Activated CD8-positive, alpha-beta memory T cell treated with anti-CD3 and anti-CD28 coated beads, Interleukin-2, amount 50 U/mL, for 4 hours (primary cell): ENCODE measurements at regions not wholly inside any gene's neighbourhood (a gene's known extent, or its start where the extent isn't known, plus 50 kb on each side); places are given as distances from the start of the nearest gene placed in this dataset.

Experiments used
- DNase-seq: peaks from one replicate; pipeline ENCODE4 v3.0.0-alpha.2; 2020

GRCh38 chr7:116083796-116084195, 53.2 kb upstream of the TFEC start:
- no peak for DNase-seq

DNA sequence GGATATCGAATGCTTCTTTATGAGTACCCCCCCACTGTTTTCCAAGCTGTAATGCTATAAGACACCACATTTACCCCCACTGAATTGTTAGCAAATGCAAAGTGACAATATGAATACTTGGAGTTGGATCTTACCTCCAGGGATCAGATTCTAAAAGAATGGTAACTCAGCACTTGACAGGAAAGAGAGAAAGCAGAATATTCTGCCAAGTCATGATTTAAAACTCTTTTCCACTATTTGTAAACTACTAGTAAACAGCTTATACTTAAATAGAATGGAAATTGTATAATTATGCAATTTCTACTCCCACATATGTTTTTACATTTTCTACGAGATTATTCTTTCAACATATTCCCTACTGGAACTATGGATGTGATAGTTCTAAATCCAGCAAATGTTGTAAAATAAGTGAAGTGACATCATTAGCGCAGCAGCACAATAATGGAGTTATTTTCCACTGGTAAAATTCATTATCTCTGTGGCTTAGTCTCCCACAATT, 56.0 kb upstream of the TFEC start:
- DNase-seq: no peak

- DNase-seq: no peak
Measured at GRCh38 chr7:116087291-116087690, 56.7 kb upstream of the TFEC start.

DNA sequence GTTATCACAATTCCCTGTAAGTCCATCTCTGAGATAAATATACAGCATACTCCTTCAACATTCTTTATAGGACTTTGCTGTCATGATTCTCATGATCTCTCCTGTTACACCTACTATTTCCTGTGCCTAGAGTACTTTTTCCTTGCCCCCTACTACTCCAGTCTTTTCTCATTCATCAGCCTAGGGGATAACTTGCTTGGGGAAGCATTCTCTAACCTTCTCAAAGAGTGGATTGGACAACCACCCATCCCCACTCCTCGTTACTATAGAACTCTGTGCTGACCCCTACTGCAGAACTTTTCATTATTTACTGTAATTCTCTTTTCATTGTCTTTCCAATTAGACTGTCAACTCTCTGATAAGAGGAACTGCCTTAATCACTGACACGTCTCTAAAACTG, 57.4 kb upstream of the TFEC start:
- DNase-seq: no peak

DNA sequence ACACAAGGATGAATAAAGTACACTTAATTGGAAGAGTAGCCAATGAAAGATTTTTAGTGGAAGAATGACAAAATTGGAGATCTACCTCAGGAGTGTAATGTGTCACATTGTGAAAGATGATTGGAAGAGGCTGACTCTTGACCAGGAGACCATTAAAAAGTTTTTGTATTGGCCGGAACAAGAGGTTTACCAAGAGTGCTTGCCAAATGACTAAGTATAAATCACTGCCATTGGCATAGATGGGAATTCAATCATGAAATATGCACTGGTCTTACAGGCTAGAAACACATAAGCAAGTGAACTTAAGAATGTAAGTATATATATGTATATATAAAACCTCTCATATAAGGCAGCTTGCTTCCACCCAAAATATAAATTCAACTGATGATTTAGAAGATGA, 58.7 kb upstream of the TFEC start:
- no peak for DNase-seq

GRCh38 chr7:116093516-116094301, 63.1 kb upstream of the TFEC start:
- no peak for DNase-seq

DNA sequence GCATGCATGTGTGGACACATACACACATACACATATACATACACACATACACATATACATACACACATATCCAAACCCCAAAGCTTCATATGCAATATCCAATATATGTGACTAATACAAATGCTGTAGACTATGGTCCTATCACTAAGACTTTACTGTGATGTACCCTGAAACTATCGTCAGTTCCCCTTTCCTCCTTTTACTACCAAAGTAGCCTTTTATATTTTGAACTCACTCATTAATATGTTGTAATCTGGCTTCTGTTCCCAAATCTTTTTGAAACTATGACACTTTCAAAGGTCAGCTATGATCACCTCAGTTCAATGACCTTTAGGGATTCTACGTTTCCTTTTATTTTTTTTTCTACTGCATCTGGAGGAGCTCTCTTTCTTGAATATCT, 64.8 kb upstream of the TFEC start:
- DNase-seq: no peak

DNA sequence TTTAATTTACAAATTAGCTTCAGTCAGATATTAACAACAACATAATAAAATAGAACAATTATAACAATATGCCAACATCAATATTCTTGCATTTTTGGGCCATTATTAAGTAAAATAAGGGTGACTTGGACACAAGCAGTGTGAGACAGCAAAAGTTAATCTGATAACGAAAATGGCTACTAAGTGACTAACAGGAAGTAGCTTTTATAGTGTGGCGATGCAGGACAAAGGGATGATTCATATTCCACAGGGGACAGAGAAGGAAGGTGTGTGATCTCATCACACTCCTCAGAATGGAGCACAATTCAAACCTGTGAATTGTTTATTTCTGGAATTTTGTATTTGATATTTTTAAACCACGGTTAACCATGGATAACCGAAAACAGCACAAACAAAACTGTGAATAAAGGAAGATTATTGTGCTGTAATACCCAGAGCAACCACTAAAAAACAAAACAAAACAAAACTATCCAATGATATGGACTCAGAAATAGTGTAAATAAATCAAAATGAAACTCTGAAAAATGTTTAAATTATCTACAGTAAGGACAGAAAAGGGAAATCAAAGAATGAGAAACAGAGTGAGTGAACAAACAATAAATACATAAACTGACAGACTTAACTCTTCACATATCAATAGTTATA, 66.9 kb upstream of the TFEC start:
- DNase-seq: no peak

- DNase-seq: no peak
Measured at GRCh38 chr7:116098175-116098574, 67.6 kb upstream of the TFEC start.

DNA sequence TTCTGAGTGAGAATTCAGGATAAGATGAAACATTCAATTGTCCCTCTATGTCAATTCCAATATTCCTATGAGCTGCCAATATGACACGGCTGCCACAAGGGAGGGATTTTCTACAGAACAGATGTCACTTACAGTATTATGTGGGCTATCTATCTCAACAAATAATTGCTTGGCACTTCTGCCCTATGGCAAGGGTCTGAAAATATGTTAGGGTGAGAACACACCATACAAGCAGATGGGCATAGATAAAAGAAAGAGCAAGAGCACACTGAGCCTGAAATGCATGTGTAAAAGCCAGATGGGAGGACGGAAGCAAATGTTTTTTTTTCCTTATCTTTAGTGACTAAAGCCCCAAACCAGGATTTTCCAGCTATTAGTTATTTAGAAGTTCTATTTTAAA, 70.1 kb upstream of the TFEC start:
- DNase-seq: no peak

DNA sequence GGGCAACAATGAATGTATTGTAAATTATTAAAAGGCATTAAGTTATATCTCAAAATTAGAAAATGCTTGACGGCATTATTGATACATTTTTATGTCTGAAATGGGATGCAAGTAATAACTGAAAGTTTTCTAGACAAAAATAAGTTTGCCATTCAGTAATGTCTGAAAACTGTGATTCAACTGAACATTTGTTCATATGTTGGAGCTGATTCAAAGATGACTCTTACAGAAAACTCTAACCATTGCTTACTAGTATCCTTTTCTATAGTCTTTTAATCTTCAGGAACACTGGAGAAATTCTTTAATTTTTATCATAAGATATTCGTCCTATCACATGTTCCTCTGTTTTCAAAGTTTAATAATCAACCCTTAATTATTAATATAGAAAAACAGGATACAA, 71.1 kb upstream of the TFEC start:
- DNase-seq: no peak

DNA sequence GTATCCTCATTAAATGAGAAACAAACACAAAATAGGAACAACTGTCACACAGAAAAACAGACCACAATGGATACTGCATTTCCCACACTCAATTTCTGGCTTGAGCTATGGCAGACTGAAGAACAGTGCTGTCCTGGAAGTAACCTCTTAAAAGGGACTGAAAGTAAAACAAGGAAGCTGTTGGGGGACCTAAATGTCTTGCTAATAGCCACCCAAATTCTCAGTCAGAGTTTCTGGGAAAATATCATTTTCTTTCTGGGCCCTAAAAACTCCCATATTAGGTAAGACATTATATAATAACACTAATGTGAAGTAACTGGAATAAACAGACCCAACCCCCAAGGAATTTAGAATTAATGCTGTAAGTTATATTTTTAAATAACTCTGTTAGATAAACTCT, 80.9 kb upstream of the TFEC start:
- DNase-seq: no peak

DNA sequence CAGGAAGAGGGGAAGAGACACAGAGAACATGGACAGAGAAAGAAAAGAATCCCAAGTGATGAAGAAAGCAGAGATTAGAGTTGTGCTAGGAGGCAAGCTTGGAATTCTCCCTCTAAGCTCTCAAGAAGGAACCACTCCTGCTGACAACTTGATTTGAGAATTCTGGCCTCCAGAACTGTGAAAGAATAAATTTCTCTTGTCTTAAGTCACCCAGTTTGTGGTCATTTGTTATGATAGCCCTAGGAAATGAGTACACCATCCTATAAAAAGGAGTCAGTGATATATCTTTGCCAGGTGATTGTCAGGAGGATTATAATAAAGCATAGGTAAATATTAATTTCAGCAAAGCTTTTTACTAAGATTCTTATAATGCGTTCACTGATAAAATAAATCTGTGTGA, 82.7 kb upstream of the TFEC start:
- no peak for DNase-seq

DNA sequence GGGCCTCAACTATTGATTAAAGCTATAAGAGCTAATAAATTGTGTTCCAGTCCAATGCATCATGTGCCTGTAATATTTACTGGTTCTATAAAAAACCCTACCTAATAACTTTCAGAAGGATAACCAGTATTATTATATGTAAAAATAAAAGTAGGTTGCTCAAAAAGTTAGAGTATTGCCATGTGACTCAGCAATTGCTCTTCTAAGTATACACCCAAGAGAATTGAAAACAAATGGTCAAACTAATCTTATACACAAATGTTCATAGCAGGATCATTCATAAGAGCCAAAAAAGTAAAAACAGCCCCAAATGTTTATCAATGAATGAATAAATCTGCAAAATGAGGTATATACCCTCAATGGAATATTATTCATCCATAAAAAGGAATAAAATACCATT, 89.5 kb upstream of the TES start:
- no peak for DNase-seq

- DNase-seq: no peak
Measured at GRCh38 chr7:116122972-116123595, 87.3 kb upstream of the TES start.

- DNase-seq: no peak
Measured at GRCh38 chr7:116128139-116128538, 82.2 kb upstream of the TES start.

- no peak for DNase-seq
Measured at GRCh38 chr7:116135306-116135705, 75.0 kb upstream of the TES start.

GRCh38 chr7:116138202-116138801, 72.0 kb upstream of the TES start:
- no peak for DNase-seq

DNA sequence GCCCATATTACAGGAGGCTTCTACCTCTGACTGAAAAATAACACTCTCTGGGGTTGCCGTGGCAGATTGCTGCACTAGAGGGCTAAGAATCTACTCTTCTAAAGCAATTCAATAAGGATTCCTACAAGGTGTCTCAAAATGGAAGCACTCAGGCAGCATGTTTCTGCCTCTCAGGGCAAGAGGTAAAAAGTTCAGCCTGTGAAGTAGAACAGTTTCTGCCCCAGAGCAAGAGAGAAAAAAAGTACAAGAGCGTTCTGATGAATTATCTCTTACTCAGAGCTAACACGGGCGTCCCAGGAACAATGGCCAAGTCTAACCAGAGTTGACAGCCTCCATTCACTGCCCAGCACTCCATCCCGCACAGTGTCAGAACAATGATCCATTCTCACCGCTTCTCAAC, 71.3 kb upstream of the TES start:
- no peak for DNase-seq

DNA sequence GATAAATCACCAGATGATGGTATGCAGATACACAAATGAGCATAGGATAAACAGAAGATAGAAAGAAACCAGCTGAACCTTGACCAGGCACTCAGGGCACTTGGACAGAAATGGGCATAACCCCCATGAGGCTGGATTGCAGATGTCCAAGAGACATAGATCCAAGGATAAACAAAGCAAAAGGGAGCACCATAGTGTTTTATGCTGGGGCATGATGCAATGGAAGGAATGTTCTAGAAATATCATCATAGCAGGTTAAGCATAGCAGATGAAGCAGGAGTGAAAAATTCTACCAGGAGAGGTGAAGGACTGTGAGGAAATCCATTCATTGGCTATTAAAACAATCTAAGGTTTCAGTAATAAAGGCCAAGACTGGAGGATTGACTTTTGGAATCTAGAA, 70.5 kb upstream of the TES start:
- DNase-seq: no peak

GRCh38 chr7:116142374-116142773, 68.0 kb upstream of the TES start:
- DNase-seq: no peak

DNA sequence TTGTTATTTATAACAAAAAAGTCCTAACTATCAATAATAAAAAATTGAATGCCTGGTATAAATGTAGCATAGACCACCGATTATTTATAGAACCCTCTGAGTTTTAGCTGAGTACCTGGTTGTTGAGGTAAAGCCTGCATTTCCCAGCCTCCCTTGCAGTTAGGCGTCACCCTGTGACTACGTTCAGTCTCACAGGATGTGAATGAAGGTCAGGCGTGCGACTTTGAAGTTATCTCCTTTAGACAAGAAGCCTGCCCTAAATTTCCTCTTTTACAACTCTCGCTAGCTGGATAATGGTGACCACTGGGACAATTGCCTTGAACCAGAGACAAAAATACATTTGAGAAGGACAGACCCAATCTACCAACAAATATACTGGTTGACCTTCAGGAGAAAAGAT, 67.5 kb upstream of the TES start:
- DNase-seq: peak; percentile 15

DNA sequence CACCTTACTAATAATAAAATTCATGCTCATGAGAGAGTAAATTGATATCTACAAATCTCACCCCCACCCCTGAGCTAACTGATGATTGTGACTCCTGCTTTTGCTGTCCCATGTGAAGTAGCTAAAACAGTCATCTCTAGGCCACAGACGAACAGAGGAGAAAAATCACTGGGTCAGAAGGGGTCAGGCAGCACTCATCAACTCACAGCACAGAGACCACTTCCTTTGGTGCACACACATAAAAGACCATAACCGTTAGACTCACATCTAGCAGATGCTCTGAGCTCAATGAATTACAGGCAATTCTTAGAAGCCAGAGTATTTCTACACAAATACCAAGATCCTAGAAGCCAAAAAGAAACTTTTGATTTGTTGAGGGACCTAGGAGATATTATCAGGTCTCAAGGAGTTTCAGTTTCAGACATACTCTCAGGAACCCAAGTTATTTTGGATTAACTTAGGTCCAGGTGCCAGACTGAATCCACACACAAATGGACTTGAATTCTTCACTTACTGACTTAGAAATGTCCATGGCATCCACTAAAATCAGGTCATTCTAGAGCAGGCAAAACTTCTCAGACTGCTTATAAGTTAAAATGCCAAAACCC, 65.0 kb upstream of the TES start:
- DNase-seq: no peak
